ENCODE measurements at regions not wholly inside any gene's neighbourhood (a gene's known extent, or its start where the extent isn't known, plus 50 kb on each side); places are given as distances from the start of the nearest gene placed in this dataset.
"Not testable (repeated sequence)": the region's sequence is repeated elsewhere in the genome, so short reads cannot be mapped to it uniquely, and the experiment has no call there.

GRCh38 chr2:77720115-77720514 is 197.9 kb upstream of the LRRTM4 start:
- intact Hi-C loops (cut with DNase I; ENCODE audit: low total_unique reads) = no loop called here
- no peak for DNase-seq
- H3K36me3 ChIP-seq (ENCODE audit: low read depth, missing control alignments) = no peaks in the 10 kb centered on the region
- 81 to 87% methylated on average over 4 of the region's 4 CpGs for WGBS, 2 donors
- H3K9me3 ChIP-seq = no peaks in the 10 kb centered on the region
- H3K4me1 ChIP-seq = no peaks in the 10 kb centered on the region
- no peak overlapping the region for H3K4me3 ChIP-seq
- H3K27ac ChIP-seq = no peak overlapping the region
- TF ChIP-seq CTCF (IDR thresholded peaks at IDR 0.05) = no peak
- no peak for TF ChIP-seq POLR2A (IDR thresholded peaks at IDR 0.05)
- H3K27me3 ChIP-seq = no peaks in the 10 kb centered on the region

- intact Hi-C loops (cut with DNase I; ENCODE audit: low total_unique reads) = no loop called here
- TF ChIP-seq POLR2A (IDR thresholded peaks at IDR 0.05) (no peak), CTCF (IDR thresholded peaks at IDR 0.05) (no peak)
- no peak overlapping the region for H3K4me3 ChIP-seq
- H3K4me1 ChIP-seq = no peaks in the 10 kb centered on the region
- no peaks in the 10 kb centered on the region for H3K36me3 ChIP-seq (ENCODE audit: low read depth, missing control alignments)
- no peak for DNase-seq
- no peak overlapping the region for H3K27ac ChIP-seq
- no peaks in the 10 kb centered on the region for H3K27me3 ChIP-seq
- no peaks in the 10 kb centered on the region for H3K9me3 ChIP-seq
Measured at GRCh38 chr2:77721593-77721992, 199.4 kb upstream of the LRRTM4 start.

- no peak for TF ChIP-seq POLR2A (IDR thresholded peaks at IDR 0.05)
- no peak for TF ChIP-seq CTCF (IDR thresholded peaks at IDR 0.05)
- no peaks in the 10 kb centered on the region for H3K4me1 ChIP-seq
- no peak for DNase-seq
- H3K9me3 ChIP-seq = no peaks in the 10 kb centered on the region
- no peaks in the 10 kb centered on the region for H3K36me3 ChIP-seq (ENCODE audit: low read depth, missing control alignments)
- no peaks in the 10 kb centered on the region for H3K27me3 ChIP-seq
- H3K27ac ChIP-seq = no peak overlapping the region
- intact Hi-C loops (cut with DNase I; ENCODE audit: low total_unique reads) = no loop called here
- no peak overlapping the region for H3K4me3 ChIP-seq
- WGBS, 2 donors = 84 to 100% methylated on average over 1 of the region's 1 CpG
Measured at GRCh38 chr2:77725045-77725444, 202.9 kb upstream of the LRRTM4 start.

- H3K9me3 ChIP-seq; H3K27me3 ChIP-seq; H3K27ac ChIP-seq; intact Hi-C loops (cut with DNase I; ENCODE audit: low total_unique reads); H3K4me1 ChIP-seq; H3K36me3 ChIP-seq (ENCODE audit: low read depth, missing control alignments); DNase-seq: not testable (repeated sequence)
- H3K4me3 ChIP-seq = peak overlapping the region in 1 of 2 donors; percentile 38
- 65 to 87% methylated on average over 5 to 39 of the region's 39 CpGs for WGBS, 2 donors
Measured at GRCh38 chr2:77734662-77735340, 212.6 kb upstream of the LRRTM4 start.

- TF ChIP-seq POLR2A (IDR thresholded peaks at IDR 0.05) (no peak), CTCF (IDR thresholded peaks at IDR 0.05) (no peak)
- 54 to 73% methylated on average over 3 of the region's 3 CpGs for WGBS, 2 donors
- no peak for DNase-seq
- H3K27me3 ChIP-seq = no peaks in the 10 kb centered on the region
- H3K27ac ChIP-seq = no peak overlapping the region
- no peak overlapping the region for H3K4me3 ChIP-seq
- no peaks in the 10 kb centered on the region for H3K36me3 ChIP-seq (ENCODE audit: low read depth, missing control alignments)
- H3K4me1 ChIP-seq = no peaks in the 10 kb centered on the region
- no peaks in the 10 kb centered on the region for H3K9me3 ChIP-seq
- intact Hi-C loops (cut with DNase I; ENCODE audit: low total_unique reads) = no loop called here
Measured at GRCh38 chr2:77737236-77737635, 215.1 kb upstream of the LRRTM4 start.

Measured in testis (tissue), 2 donors.